ENCODE measurements at regions not wholly inside any gene's neighbourhood (a gene's known extent, or its start where the extent isn't known, plus 50 kb on each side); places are given as distances from the start of the nearest gene placed in this dataset.

- TF ChIP-seq CTCF (IDR thresholded peaks at IDR 0.05; ENCODE audit: low read depth, low read length, poor library complexity, severe bottlenecking) (no peak), EZH2phosphoT487 (IDR thresholded peaks at IDR 0.05; ENCODE audit: borderline replicate concordance, low read length) (no peak)
These were observed 376.0 kb downstream of the LRIG3 start for GRCh38 chr12:58544281-58544680.

All from DOHH2 (cell line).